ENCODE measurements at regions not wholly inside any gene's neighbourhood (a gene's known extent, or its start where the extent isn't known, plus 50 kb on each side); places are given as distances from the start of the nearest gene placed in this dataset.
A peak's percentile ranks its signal among the peaks of the same experiment; 100 is the strongest.

DNA sequence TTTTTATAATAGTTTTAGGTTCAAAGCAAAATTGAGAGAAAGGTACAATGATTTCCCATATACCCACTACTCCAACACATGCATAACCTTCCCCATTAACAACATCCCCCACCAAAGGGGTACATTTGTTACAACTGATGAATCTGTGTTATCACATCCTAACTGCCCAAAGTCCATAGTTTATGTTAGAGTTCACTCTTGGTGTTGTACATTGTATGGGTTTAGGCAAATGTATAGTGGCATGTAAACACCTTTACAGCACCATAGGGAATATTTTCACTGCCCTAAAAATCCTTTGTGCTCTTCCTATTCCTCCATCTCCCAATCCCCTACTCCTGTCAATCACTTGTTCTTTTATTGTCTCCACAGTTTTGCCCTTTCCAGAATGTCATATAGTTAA is 471.6 kb downstream of the CPS1 start:
- H3K27me3 Mint-ChIP-seq (ENCODE audit: unreplicated experiment): no peaks in the 10 kb centered on the region
- H3K9me3 Mint-ChIP-seq (ENCODE audit: unreplicated experiment): peaks cover 4% of the 10 kb centered on the region
- H3K4me1 Mint-ChIP-seq (ENCODE audit: low read depth, unreplicated experiment): no peaks in the 10 kb centered on the region
- DNase-seq: no peak
- H3K27ac Mint-ChIP-seq (ENCODE audit: unreplicated experiment): no peak overlapping the region
- H3K36me3 Mint-ChIP-seq (ENCODE audit: unreplicated experiment): peaks cover 11% of the 10 kb centered on the region
- TF ChIP-seq, protein P1, sequence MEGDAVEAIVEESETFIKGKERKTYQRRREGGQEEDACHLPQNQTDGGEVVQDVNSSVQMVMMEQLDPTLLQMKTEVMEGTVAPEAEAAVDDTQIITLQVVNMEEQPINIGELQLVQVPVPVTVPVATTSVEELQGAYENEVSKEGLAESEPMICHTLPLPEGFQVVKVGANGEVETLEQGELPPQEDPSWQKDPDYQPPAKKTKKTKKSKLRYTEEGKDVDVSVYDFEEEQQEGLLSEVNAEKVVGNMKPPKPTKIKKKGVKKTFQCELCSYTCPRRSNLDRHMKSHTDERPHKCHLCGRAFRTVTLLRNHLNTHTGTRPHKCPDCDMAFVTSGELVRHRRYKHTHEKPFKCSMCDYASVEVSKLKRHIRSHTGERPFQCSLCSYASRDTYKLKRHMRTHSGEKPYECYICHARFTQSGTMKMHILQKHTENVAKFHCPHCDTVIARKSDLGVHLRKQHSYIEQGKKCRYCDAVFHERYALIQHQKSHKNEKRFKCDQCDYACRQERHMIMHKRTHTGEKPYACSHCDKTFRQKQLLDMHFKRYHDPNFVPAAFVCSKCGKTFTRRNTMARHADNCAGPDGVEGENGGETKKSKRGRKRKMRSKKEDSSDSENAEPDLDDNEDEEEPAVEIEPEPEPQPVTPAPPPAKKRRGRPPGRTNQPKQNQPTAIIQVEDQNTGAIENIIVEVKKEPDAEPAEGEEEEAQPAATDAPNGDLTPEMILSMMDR (IDR thresholded peaks at IDR 0.05; ENCODE audit: partially characterized antibody, unreplicated experiment): no peak
- H3K4me3 Mint-ChIP-seq (ENCODE audit: unreplicated experiment): no peak overlapping the region

DNA sequence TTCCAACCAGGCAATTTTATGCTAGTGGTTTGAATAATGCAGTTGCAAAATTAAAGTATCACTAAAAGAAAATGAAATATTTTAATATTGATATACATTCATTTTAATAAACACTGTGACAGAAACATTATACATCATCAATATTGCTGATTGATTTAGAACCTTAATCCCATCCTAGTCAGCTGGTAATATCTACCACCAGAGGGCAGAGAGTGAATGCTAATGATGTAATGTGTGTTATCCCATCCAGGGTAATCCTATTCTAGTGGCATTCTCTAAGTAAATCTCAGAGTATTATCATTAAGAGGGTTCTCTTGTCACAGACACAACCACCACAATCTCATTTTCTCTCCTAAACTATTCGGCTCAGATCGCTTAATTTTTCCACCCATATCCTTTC is 477.4 kb downstream of the CPS1 start:
- Mint-ChIP-seq H3K4me1 (ENCODE audit: low read depth, unreplicated experiment) (no peaks in the 10 kb centered on the region), H3K4me3 (ENCODE audit: unreplicated experiment) (no peak overlapping the region), H3K36me3 (ENCODE audit: unreplicated experiment) (no peaks in the 10 kb centered on the region), H3K9me3 (ENCODE audit: unreplicated experiment) (no peaks in the 10 kb centered on the region), H3K27ac (ENCODE audit: unreplicated experiment) (no peak overlapping the region), H3K27me3 (ENCODE audit: unreplicated experiment) (no peaks in the 10 kb centered on the region)
- TF ChIP-seq, protein P1 (IDR thresholded peaks at IDR 0.05; ENCODE audit: partially characterized antibody, unreplicated experiment): peak; percentile 63
- no peak for DNase-seq

GRCh38 chr2:211035548-211036185 is 479.3 kb downstream of the CPS1 start:
- DNase-seq: no peak
- TF ChIP-seq, protein P1 (IDR thresholded peaks at IDR 0.05; ENCODE audit: partially characterized antibody, unreplicated experiment): peak; percentile 75
- no peaks in the 10 kb centered on the region for H3K9me3 Mint-ChIP-seq (ENCODE audit: unreplicated experiment)
- H3K27me3 Mint-ChIP-seq (ENCODE audit: unreplicated experiment): no peaks in the 10 kb centered on the region
- no peaks in the 10 kb centered on the region for H3K36me3 Mint-ChIP-seq (ENCODE audit: unreplicated experiment)
- no peak overlapping the region for H3K4me3 Mint-ChIP-seq (ENCODE audit: unreplicated experiment)
- no peaks in the 10 kb centered on the region for H3K4me1 Mint-ChIP-seq (ENCODE audit: low read depth, unreplicated experiment)
- no peak overlapping the region for H3K27ac Mint-ChIP-seq (ENCODE audit: unreplicated experiment)

DNA sequence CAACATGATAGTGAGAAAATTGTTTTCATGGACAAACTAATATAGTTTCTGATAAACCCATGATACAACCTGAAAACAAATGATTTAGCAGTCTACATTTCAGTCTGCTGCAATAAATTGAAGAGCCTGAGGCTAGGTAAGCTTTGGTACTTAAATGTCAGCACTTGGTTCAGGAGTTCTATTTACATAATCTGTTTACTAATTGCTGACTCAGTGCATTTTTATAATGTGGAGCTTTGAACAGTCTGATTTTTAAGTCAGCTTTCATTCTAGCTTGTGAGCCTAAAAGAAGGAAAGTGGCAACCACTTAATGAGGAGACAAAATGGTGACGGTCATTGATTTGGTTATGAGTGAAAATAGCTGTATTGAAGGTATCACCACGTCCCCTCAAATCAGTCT is 488.6 kb downstream of the CPS1 start:
- Mint-ChIP-seq H3K27ac (ENCODE audit: unreplicated experiment) (no peak overlapping the region), H3K9me3 (ENCODE audit: unreplicated experiment) (no peaks in the 10 kb centered on the region), H3K36me3 (ENCODE audit: unreplicated experiment) (no peaks in the 10 kb centered on the region), H3K27me3 (ENCODE audit: unreplicated experiment) (peaks cover 2% of the 10 kb centered on the region), H3K4me1 (ENCODE audit: low read depth, unreplicated experiment) (no peaks in the 10 kb centered on the region), H3K4me3 (ENCODE audit: unreplicated experiment) (no peak overlapping the region)
- TF ChIP-seq, protein P1 (IDR thresholded peaks at IDR 0.05; ENCODE audit: partially characterized antibody, unreplicated experiment): no peak
- DNase-seq: no peak

GRCh38 chr2:211049321-211050018 is 493.1 kb downstream of the CPS1 start:
- TF ChIP-seq, protein P1 (IDR thresholded peaks at IDR 0.05; ENCODE audit: partially characterized antibody, unreplicated experiment): no peak
- H3K27me3 Mint-ChIP-seq (ENCODE audit: unreplicated experiment): peaks cover 2% of the 10 kb centered on the region
- no peak overlapping the region for H3K27ac Mint-ChIP-seq (ENCODE audit: unreplicated experiment)
- H3K4me1 Mint-ChIP-seq (ENCODE audit: low read depth, unreplicated experiment): no peaks in the 10 kb centered on the region
- no peak overlapping the region for H3K4me3 Mint-ChIP-seq (ENCODE audit: unreplicated experiment)
- H3K36me3 Mint-ChIP-seq (ENCODE audit: unreplicated experiment): no peaks in the 10 kb centered on the region
- no peaks in the 10 kb centered on the region for H3K9me3 Mint-ChIP-seq (ENCODE audit: unreplicated experiment)
- no peak for DNase-seq

Measured in glutamatergic neuron (in vitro differentiated cells).